ENCODE measurements at regions not wholly inside any gene's neighbourhood (a gene's known extent, or its start where the extent isn't known, plus 50 kb on each side); places are given as distances from the start of the nearest gene placed in this dataset.
"Not testable (repeated sequence)": the region's sequence is repeated elsewhere in the genome, so short reads cannot be mapped to it uniquely, and the experiment has no call there.

DNA sequence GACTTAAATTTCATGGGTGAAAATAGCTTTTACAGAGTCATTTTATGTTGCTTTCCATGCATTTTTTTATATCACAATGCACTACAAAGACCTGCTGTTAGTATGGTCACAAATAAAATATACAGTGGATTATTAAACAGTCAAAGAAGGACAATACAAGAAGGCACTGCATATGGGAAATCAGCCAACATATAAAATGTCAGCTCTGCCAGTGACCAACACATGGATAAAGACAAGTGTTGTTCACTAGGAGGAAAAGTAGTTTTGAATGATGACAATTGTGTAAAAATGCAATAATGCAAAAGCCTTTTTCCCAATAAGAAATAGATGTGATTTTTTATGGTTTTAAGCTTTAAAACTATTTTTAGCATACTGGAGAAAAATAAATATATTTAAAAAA lies 425.3 kb upstream of the CBLB start:
- DNase-seq (ENCODE audit: extremely low read depth in 1 of 2, low read depth in 1 of 2): no peak

DNA sequence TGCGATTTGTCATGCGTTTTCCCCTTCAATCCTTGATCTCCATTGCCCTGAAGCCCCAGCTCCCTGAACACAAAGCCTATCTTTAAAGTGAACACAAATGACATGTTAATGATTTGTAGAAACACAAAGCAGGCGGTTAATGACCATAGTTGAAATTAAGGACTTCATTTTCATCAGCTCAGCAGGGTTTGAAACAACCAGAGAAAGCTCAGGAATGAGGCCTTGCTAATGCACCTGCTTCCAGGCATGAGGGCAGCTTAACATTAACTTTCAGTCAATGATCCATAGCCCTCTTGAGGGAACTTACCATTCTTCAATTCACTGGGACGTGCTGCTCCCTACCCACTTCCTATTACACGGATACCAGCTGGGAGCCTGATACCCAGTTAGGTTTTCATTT lies 427.2 kb upstream of the CBLB start:
- no peak for DNase-seq (ENCODE audit: extremely low read depth in 1 of 2, low read depth in 1 of 2)

DNA sequence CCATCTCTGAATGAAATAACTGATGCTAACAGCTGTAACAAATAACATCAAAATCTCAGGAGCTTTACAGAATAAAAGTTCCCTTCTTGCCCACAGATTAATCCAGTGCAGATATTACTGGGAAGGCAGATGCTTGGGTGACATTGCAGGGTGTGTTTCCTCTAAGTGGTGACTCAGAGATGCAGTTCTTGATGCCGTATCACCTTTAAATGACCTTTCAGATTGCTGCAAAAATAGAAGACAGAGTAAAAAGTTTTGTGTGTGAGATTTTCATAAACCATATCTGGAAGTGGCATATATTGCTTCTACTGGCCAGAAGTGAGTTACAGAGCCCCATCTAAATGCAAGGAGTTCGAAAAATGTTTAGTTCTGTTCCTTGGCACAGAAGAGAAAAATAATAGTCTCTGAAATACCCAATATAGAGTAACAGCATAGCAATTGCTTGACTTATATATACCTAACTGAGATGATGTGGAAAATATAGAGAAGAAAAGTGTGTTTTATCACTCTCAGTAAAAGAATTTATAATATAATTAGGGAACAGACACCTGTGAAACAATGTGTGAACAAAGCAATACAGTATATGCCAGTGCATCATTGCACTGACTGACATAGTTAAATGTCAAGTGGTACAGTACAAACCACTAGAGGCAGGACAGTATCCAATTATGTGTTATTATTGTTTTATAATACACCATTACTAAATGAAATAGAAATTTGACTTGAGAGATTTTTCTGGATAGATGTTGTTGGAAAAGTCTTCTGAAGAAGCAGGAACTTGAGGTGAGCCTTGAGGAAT lies 430.7 kb upstream of the CBLB start:
- DNase-seq (ENCODE audit: extremely low read depth in 1 of 2, low read depth in 1 of 2): no peak

DNA sequence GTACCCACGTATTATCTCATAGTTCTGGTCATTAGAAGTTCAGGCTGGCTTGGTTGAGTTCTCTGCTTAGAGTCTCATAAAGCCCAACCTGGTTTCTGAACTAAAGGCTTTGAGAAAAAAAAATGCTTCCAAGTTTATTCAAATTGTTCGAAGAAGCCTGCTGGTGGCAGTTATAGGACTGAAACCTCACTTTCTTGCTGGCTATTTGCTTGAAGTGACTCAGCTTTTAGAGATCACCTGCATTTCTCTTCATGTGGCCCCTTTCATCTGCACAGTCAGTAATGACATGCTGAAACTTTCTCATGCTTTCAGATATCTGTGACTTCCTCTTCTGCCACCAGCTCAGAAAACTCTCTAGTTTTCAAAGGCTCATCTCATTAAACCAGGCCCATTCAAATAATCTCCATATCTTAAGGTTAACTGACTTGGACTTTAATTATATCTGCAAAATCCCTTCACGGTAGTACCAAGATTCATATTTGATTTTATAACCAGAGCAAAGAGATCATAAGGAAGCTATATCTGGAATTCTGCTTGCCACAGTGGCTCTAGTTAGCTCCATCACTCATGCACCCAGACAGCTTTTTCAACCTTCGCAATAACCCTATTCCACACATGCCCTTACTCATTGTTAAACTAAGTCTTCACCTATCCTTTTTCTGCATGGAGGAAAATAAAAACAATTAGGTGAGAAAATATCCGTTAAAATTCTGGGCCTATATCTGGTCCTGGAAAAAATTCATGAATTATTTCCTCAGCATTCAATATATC lies 433.8 kb upstream of the CBLB start:
- DNase-seq (ENCODE audit: extremely low read depth in 1 of 2, low read depth in 1 of 2): no peak

DNA sequence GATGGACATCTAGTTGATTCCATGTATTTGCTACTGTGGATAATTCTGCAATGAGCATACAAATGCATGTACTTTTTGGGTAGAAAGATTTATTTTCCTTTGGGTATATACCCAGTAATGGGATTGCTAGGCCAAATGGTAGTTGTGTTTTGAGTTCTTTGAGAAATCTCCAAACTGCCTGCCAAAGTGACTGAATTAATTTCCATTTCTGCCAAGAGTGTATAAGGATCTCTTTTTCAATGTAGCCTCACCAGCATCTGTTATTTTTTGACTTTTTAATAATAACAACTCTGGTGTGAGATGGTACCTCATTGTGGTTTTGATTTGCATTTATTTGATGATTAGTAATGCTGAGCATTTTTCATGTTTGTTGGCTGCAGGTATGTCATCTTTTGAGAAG lies 435.0 kb upstream of the CBLB start:
- DNase-seq (ENCODE audit: extremely low read depth in 1 of 2, low read depth in 1 of 2): no peak

DNA sequence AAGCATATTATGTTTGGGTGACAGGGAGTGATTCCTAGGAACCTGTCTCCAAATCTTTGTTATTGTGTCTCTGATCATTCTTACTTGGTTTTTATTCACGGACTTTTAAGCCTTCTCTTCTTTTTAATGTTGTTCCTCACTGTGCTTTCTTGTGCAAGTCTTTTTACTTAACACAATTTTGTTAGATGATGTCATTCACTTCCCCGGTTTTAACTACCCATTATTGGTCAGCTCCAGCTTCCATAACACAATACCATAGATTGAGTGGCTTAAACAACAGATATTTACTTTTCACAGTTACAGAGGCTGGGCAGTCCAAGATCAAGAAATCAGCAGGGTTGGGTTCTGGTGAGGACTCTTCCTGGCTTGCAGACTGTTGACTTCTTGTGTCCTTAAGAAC lies 436.3 kb upstream of the CBLB start:
- no peak for DNase-seq (ENCODE audit: extremely low read depth in 1 of 2, low read depth in 1 of 2)

DNA sequence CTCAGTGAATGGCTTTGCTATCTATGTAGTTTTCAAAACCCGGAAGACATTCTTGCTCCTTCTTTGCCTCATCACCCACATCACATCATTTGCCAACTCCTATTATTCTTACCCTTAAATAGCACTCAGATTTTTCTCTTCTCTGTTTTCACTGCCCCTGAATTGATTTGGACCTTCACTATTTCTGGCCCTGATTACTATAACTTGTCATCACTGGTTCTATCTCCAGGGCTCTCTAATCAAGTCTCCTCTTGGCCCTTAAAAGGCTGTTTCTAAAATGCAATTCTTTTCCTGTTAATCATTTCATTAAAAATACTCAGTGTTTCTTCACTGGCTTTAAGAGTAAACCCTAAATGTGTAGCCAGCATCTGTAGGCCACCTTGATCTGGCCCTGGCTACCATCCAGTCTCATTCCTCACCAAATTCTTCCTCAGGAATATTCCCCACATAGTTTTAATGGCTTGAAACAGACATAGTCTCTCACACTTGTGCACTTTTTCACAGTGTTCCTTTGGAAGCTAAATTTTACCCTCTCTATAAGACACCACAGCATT lies 437.1 kb upstream of the CBLB start:
- no peak for DNase-seq (ENCODE audit: extremely low read depth in 1 of 2, low read depth in 1 of 2)

DNA sequence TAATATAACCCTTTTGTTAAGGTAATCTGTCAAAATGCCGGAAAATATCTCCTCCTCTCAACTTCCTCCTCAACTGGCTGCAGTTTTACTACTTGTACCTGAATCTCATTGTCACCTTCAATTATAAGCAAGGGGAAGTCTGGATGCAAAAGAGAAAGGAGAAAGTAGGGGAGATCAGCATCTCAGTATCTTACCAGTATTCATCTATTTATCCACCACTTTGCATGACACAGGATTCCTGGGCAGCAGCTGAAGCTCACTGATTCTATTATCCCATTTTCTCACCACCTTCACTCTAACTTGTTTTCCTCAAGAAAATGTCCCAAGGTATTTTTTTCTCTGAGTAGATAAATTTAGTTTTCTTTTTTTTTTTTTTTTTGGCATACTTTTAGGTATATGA lies 440.5 kb upstream of the CBLB start:
- no peak for DNase-seq (ENCODE audit: extremely low read depth in 1 of 2, low read depth in 1 of 2)

DNA sequence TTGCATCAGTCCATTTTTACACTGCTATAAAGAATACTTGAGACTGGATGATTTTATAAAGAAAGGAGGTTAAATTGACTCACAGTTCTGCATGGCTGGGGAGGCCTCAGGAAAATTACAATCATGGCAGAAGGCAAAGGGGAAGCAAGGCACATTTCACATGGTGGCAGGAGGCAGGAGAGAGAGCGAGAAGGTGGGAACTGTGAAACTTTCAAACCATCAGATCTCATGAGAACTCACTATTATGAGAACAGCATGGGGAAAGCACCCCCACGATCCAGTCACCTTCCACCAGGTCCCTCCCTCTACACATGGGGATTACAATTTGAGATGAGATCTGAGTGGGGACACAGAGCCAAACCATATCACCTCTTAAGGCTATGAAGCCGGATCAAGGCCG lies 441.0 kb upstream of the CBLB start:
- DNase-seq (ENCODE audit: extremely low read depth in 1 of 2, low read depth in 1 of 2): not testable (repeated sequence)

DNA sequence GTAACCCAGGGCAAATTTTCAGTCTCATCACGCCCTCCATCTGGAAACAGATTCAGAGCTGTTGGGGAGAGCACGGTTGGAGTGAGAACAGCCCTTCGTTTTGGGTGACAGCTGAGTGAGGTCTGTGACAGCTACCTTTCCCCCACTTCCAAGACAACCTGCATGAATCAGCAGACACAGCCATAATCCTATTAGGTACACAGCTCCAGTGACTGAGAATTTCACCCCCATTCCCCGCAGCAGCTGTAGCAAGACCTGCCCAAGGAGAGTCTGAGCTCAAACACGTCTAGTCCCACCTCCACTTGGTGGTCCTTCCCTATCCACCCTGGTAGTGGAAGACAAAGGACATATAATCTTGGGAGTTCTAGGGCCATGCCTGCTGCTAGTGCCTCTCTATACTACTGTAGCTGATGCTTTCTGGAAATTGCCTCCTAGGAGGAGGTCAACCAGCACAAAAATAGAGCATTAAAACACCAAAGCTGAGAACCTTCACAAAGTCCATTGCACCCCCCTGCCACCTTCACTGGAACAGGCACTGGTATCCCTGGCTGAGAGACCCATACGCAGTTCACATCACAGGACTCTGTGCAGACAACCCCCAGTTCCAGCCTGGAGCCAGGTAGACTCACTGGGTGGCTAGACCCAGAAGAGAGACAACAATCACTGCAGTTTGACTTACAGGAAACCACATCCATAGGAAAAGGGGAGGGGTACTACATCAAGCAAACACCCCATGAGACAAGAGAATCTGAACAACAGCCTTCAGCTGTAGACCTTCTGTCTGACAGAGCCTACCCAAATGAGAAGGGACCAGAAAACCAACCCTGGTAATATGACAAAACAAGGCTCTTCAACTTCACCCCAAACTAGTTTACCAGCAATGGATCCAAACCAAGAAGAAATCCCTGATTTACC lies 448.6 kb upstream of the CBLB start:
- no peak for DNase-seq (ENCODE audit: extremely low read depth in 1 of 2, low read depth in 1 of 2)

DNA sequence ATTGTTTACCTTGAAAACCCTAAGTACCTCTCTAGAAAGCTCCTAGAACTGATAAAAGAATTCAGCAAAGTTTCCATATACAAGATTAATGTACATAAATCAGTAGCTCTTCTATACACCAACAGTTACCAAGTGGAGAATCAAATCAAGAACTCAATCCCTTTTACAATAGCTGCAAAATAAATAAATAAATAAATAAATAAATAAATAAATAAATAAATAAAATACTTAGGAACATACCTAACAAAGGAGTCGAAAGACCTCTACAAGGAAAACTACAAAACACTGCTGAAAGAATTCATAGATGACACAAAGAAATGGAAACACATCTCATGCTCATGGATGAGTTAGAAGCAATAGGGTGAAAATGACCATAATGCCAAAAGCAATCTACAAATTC lies 452.6 kb upstream of the CBLB start:
- not testable (repeated sequence) for DNase-seq (ENCODE audit: extremely low read depth in 1 of 2, low read depth in 1 of 2)

DNA sequence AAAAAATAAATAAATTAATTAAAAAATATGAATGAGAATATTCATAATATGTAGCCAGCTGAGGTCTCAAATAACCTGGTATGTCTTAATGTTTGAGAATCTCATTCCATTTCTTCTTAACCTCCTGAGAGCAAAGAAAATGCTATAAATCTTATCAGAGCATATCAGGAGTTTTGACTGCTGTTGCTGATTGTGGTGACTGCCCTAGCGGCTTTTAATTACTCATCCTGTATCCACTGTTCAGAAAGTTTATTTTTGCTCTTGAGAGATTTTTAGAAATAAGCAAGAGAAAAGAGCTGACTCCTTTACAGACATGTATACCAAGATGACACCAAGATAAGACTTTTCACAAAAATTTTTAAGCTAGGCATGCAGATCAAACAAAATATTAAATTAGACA lies 454.8 kb upstream of the CBLB start:
- DNase-seq (ENCODE audit: extremely low read depth in 1 of 2, low read depth in 1 of 2): no peak

DNA sequence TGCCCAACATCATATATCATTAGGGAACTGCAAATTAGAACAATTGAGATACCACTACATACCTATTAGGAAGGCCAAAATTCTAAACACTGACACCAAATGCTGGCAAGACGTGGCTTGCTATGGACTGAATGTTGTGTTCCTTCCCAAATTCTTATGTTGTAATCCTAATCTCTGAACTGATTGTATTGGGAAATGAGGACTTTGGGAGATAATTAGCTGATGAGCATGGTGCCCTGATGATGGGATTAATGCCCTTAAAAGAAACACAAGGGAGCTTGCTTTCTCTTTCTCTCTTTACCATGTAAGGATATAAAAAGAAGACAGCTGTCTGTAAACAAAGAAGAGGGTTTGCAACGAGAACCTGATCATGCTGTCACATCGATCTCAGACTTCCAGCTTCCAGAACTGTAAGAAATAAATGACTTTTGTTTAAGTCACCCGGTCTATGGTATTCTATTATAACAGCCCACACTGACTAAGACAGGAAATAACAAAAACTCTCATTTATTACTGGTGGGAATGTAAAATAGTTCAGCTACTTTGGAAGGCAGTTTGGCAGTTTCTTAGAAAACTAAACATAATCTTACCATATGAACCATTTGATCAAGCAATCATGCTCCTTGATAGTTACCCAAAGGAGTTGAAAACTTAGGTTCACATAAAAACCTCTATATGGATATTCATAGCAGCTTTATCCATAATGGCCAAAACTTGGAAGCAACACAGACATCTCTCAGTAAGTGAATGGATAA lies 458.3 kb upstream of the CBLB start:
- no peak for DNase-seq (ENCODE audit: extremely low read depth in 1 of 2, low read depth in 1 of 2)

DNA sequence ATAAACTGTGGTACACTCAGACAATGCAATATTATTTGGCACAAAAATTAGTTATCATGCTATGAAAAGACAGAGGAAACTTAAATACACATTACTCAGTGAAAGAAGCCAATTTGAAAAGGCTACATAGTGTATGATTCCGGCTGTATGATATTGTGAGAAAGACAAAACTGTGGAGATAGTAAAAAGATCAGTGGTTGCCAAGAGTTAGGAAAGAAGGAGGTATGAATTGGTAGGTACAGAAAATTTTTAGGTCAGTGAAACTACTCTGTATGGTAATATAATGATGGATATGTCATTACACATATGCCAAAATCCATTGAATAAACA lies 458.8 kb upstream of the CBLB start:
- no peak for DNase-seq (ENCODE audit: extremely low read depth in 1 of 2, low read depth in 1 of 2)

DNA sequence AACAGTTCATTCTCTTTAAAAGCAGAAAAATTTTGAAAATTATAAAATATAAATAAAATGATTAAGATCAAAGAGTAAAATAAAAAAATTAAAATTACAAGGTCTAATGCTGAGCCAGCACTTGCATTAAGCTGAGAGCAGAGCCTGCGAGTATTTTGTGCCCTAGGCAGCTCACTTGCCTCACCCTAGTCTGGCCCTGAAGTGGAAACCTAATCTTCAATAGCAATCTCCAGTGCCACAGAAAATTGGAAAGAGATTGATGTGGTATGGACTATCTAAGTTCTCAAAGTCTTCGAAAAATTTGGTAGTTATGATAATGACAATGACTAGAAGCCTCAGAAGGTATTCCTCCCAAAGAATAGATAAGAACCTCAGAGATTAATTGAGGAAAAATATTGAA lies 459.4 kb upstream of the CBLB start:
- DNase-seq (ENCODE audit: extremely low read depth in 1 of 2, low read depth in 1 of 2): no peak

DNA sequence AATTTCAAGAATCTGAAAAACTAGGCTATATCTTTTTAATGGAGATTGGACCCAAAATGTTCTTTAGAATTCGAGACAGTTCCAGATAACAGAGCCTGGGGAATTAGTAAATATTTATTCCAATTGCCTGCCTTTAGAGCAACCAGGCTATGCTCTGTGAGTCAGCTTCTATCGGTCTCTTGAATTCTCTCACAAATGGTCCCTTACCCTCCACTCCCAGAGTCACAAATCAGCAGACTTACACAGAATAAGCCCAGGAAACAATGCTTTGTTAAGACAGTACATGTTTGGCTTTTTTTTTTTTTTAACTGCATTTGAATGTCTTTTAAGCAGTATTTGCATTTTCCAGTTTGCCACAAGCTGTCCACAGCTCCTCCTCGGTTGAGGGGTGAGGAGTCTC lies 460.7 kb upstream of the CBLB start:
- DNase-seq (ENCODE audit: extremely low read depth in 1 of 2, low read depth in 1 of 2): no peak

DNA sequence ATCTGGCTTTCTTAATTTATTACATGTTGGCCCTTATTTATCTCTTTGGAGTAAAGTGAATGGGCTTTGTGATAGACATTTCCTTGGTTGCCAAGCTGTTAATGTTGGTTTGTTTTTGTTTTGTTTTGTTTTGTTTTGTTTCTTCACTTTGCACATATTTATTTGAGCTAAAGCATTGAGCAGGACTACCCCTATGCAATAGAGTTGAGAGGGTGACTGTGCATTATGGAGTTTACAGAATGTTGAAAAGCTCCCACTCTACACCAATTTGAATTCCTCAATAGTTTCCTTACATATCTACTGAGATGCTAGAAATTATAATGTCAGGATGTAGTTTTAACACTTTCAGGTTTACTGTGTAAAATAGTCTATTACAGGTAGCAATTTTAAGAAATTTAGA lies 462.8 kb upstream of the CBLB start:
- DNase-seq (ENCODE audit: extremely low read depth in 1 of 2, low read depth in 1 of 2): no peak

DNA sequence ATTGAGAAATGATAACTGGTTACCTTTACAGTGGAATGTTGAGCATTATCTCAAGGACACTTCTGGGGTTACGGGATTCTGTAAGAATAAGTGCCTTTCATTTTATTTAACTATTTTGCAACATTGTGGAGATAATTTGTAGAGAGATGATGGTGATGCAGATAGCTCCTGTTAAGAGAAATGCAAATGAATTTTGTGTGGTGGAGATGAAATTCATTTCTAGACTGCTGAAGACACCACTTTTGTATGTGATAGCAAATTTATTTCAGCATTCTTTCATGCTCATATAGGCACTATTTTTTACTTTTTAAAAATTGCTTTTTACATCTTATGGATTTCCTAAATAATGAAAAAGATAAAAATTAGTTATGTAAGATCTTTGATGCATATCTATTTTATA lies 463.3 kb upstream of the CBLB start:
- DNase-seq (ENCODE audit: extremely low read depth in 1 of 2, low read depth in 1 of 2): no peak

DNA sequence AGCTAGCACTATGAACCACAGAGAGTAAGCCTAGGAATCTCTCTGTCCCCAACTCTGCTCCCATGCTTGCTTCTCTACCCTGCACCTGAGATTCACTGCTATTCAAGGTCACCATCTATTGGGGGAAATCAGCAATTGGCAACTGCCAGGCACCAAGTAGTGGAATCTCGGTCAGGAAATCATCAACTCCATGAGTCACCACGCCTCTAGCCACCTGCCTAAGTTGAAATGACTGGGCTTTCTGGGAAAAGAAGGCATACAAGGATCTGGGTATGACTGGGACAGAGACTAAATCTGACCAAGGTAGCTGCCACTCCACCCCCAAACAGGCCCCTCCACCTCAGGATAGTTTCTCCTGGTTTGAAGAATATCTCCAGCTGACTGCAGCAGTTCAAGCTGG lies 464.1 kb upstream of the CBLB start:
- DNase-seq (ENCODE audit: extremely low read depth in 1 of 2, low read depth in 1 of 2): no peak

DNA sequence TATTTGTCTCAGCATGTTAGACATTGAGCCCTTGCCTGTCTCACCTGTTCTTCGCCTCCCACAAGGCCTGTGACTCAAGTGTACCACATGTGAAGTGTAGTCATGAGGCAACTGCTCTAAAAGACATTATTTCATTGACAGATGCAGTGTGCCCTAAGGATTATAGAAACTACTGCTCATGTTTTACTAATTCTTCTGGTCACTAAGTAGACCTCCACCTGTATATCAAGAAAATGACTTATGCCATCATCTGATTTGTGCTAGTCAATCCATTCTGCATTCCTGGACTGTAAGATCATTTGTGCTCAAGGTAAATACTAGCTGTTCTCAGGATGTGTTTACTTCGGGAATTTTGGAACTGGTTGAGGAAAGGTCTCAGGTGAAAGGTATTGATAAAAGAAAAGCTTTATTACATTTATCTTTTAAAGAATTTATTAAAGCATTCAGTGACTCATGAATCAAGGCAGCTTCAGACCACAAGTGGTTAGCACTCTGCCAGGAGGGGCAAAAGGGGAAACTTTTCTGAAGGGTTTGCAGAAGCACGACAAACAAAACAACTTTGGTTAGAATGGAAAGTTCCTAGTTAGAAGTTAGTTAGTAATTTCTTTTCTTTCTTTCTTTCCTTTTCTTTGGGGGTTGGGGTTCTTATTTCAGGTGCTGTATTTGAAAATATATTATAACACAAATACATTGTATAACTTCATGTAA lies 465.3 kb upstream of the CBLB start:
- DNase-seq (ENCODE audit: extremely low read depth in 1 of 2, low read depth in 1 of 2): no peak
